Breast epithelium (tissue), 3 donors: ENCODE measurements at regions not wholly inside any gene's neighbourhood (a gene's known extent, or its start where the extent isn't known, plus 50 kb on each side); places are given as distances from the start of the nearest gene placed in this dataset.
"Not testable (repeated sequence)": the region's sequence is repeated elsewhere in the genome, so short reads cannot be mapped to it uniquely, and the experiment has no call there.

ENCODE experiments used
- CTCF ChIP-seq, 3 donors: fragments of 450-650 bp; IDR thresholded peaks; one replicate each; pipeline ENCODE4 v1.5.1; 2016 to 2017; ENCODE audit warnings: antibody characterized with exemption in 3 of 3, mild to moderate bottlenecking in 3 of 3, moderate library complexity in 3 of 3
- POLR2A ChIP-seq: fragments of 450-650 bp; IDR thresholded peaks from one replicate; pipeline ENCODE4 v1.6.1; 2016; ENCODE audit warnings: antibody characterized with exemption, mild to moderate bottlenecking, moderate library complexity
- POLR2AphosphoS5 ChIP-seq, 3 donors: sonication (generic); formaldehyde crosslinking; IDR thresholded peaks; one replicate each; pipeline ENCODE4 v1.6.1; 2017; ENCODE audit warnings: antibody characterized with exemption in 3 of 3

- not testable (repeated sequence) for TF ChIP-seq CTCF (IDR thresholded peaks at IDR 0.05); POLR2AphosphoS5 (IDR thresholded peaks at IDR 0.05); POLR2A
Measured at GRCh38 chr12:91695406-91695805, 450.2 kb downstream of the BTG1 start.
